Naive thymus-derived CD4-positive, alpha-beta T cell (primary cell): ENCODE measurements at regions not wholly inside any gene's neighbourhood (a gene's known extent, or its start where the extent isn't known, plus 50 kb on each side); places are given as distances from the start of the nearest gene placed in this dataset.

Experiments used
- ATAC-seq: fragments of 150-1000 bp; cut with Tn5 transposase; 2 replicates; pipeline ENCODE4 v1.10.0; 2021; ENCODE audit warnings: mild to moderate bottlenecking, moderate library complexity
- CTCF ChIA-PET: fragments of 350-600 bp; sonication (Branson Sonifier 250); formaldehyde crosslinking; loops from one replicate; lab custom pipeline; 2021; ENCODE audit warnings: antibody characterized with exemption; lab: Charles Lee
- POLR2A ChIA-PET: fragments of 350-600 bp; sonication (Branson Sonifier 250); formaldehyde crosslinking; loops from one replicate; lab custom pipeline; 2021; ENCODE audit warnings: antibody characterized with exemption, inconsistent platforms; lab: Charles Lee
- DNase-seq, 9 donors: peaks; one replicate each; pipeline versions ENCODE4 v3.0.0 to v3.0.0-alpha.2; 2020 to 2022; ENCODE audit warnings: mixed read lengths in 1 of 9
- H3K27ac ChIP-seq: one replicate; pipeline ENCODE4 v1.7.0; 2013; ENCODE audit warnings: mild to moderate bottlenecking, low read depth, low read length, moderate library complexity
- H3K27me3 ChIP-seq, 2 donors: one replicate each; pipeline ENCODE4 v1.7.0; 2013; ENCODE audit warnings: low read length in 2 of 2, mild to moderate bottlenecking in 2 of 2, moderate library complexity in 2 of 2; ENCODE audit not compliant: control insufficient read depth in 2 of 2, insufficient read depth in 2 of 2
- H3K36me3 ChIP-seq, 3 experiments: 1 replicate in 2 of 3; 2 replicates in 1 of 3; pipeline ENCODE4 v1.7.0; 2013; ENCODE audit warnings: low read length in 3 of 3, mild to moderate bottlenecking in 3 of 3, moderate library complexity in 1 of 3; ENCODE audit not compliant: insufficient read depth in 3 of 3, control insufficient read depth in 2 of 3
- H3K4me1 ChIP-seq, 2 donors: one replicate each; pipeline ENCODE4 v1.7.0; 2013; ENCODE audit warnings: low read length in 2 of 2, mild to moderate bottlenecking in 2 of 2, moderate library complexity in 1 of 2; ENCODE audit not compliant: control insufficient read depth in 2 of 2, insufficient read depth in 2 of 2
- H3K4me3 ChIP-seq: 2 replicates; pipeline ENCODE4 v1.7.0; 2013; ENCODE audit warnings: mild to moderate bottlenecking, low read length
- H3K9me3 ChIP-seq, 3 experiments: 1 replicate in 2 of 3; 2 replicates in 1 of 3; pipeline ENCODE4 v1.7.0; 2013; ENCODE audit warnings: low read length in 3 of 3; ENCODE audit not compliant: control insufficient read depth in 2 of 3
- H3K27ac Mint-ChIP-seq, 9 donors: one replicate each; pipeline ENCODE4 v1.8.0; 2020 to 2022; ENCODE audit warnings: mixed read lengths in 9 of 9, mild to moderate bottlenecking in 8 of 9, moderate library complexity in 5 of 9, inconsistent platforms in 2 of 9
- H3K27me3 Mint-ChIP-seq, 5 donors: one replicate each; pipeline ENCODE4 v1.8.0; 2021 to 2022; ENCODE audit warnings: mixed read lengths in 5 of 5, mild to moderate bottlenecking in 1 of 5
- H3K36me3 Mint-ChIP-seq, 5 donors: one replicate each; pipeline ENCODE4 v1.8.0; 2020 to 2022; ENCODE audit warnings: mixed read lengths in 5 of 5, mild to moderate bottlenecking in 3 of 5, inconsistent platforms in 1 of 5
- H3K4me1 Mint-ChIP-seq, 7 donors: one replicate each; pipeline ENCODE4 v1.8.0; 2020 to 2022; ENCODE audit warnings: mixed read lengths in 7 of 7, mild to moderate bottlenecking in 3 of 7, inconsistent platforms in 1 of 7
- H3K4me3 Mint-ChIP-seq, 10 donors: one replicate each; pipeline ENCODE4 v1.8.0; 2020 to 2022; ENCODE audit warnings: mild to moderate bottlenecking in 10 of 10, mixed read lengths in 10 of 10, moderate library complexity in 6 of 10, inconsistent platforms in 2 of 10
- H3K9me3 Mint-ChIP-seq, 11 donors: one replicate each; pipeline ENCODE4 v1.8.0; 2020 to 2022; ENCODE audit warnings: mixed read lengths in 11 of 11, mild to moderate bottlenecking in 4 of 11, inconsistent platforms in 1 of 11, moderate library complexity in 1 of 11
- intact Hi-C, 2 donors: fragments of 100-400 bp; cut with micrococcal nuclease; formaldehyde crosslinking; loops; one replicate each; pipeline ENCODE4 v1.15.1; 2023

- Histone ChIP-seq H3K27ac (no peak overlapping the region), H3K36me3 (no peaks in the 10 kb centered on the region), H3K4me1 (no peaks in the 10 kb centered on the region), H3K9me3 (no peaks in the 10 kb centered on the region), H3K4me3 (no peak overlapping the region), H3K27me3 (no peaks in the 10 kb centered on the region)
- H3K9me3 Mint-ChIP-seq = peaks cover 0 to 6% (median 0%) of the 10 kb centered on the region in 11 donors
- peak overlapping the region in 1 of 9 donors; percentile 28 for H3K27ac Mint-ChIP-seq
- ChIA-PET CTCF (no interaction called here), POLR2A (no interaction called here)
- ATAC-seq (no peak), DNase-seq (no peak)
- H3K4me1 Mint-ChIP-seq = peaks cover 0 to 7% (median 7%) of the 10 kb centered on the region in 7 donors
- H3K4me3 Mint-ChIP-seq = no peak overlapping the region
- no peaks in the 10 kb centered on the region for H3K36me3 Mint-ChIP-seq
- intact Hi-C loops = no loop called here
- H3K27me3 Mint-ChIP-seq = peaks cover 0 to 8% (median 0%) of the 10 kb centered on the region in 5 donors
Measured at GRCh38 chr4:15354371-15355297, 73.2 kb upstream of the C1QTNF7 start.

GRCh38 chr4:15361529-15361928 is 66.3 kb upstream of the C1QTNF7 start:
- POLR2A ChIA-PET = no interaction called here
- Mint-ChIP-seq H3K4me1 (peaks cover 0 to 4% (median under 1%) of the 10 kb centered on the region in 7 donors), H3K4me3 (no peak overlapping the region), H3K36me3 (no peaks in the 10 kb centered on the region), H3K27me3 (peaks cover 0 to 4% (median 0%) of the 10 kb centered on the region in 5 donors), H3K27ac (no peak overlapping the region), H3K9me3 (peaks cover 0 to 4% (median 2%) of the 10 kb centered on the region in 11 donors)
- no peak for DNase-seq
- Histone ChIP-seq H3K36me3 (no peaks in the 10 kb centered on the region), H3K27me3 (no peaks in the 10 kb centered on the region), H3K4me1 (no peaks in the 10 kb centered on the region), H3K4me3 (no peak overlapping the region), H3K9me3 (no peaks in the 10 kb centered on the region), H3K27ac (no peak overlapping the region)
- intact Hi-C loops = no loop called here
- no peak for ATAC-seq
- CTCF ChIA-PET = no interaction called here

DNA sequence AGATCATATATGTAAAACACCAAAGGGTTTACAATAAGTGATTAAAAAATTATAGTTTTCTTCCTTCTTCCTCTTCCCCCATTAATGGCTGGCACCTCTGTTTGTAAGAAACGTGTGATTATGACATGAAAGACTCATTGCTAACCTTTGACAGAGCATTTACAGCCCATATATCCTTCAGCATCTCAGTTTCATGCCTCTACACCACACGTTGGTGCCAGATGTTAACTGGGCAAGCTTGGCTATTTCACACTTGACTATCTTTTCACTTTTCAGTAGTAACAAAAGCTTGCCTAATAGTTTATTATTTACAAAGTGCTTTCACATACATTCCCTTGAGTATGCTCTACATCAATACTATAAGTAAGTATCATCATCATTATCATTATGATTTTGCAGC is 65.3 kb upstream of the C1QTNF7 start:
- CTCF ChIA-PET = no interaction called here

DNA sequence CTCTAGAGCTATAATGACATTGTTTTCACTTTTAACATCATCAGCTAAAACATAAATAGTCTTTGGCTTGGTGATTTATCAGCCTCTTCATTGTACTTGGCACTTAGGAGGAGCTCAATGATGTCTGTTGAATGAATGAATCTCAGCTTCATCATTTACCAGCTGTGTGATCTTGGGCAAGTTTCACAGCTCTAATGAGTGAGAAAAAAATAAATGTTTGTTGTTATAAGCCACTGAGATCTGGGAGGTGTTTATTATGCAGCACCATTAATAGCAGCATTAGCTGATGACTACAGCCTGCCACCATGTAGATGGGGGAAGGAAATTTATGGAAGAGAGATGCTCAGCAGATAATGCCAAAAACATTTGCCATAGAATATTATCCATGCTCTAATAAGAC is 63.6 kb upstream of the C1QTNF7 start:
- Mint-ChIP-seq H3K36me3 (no peaks in the 10 kb centered on the region), H3K4me1 (peaks cover 2 to 14% (median 7%) of the 10 kb centered on the region in 7 donors), H3K4me3 (no peak overlapping the region), H3K27ac (no peak overlapping the region), H3K27me3 (peaks cover 0 to 4% (median 0%) of the 10 kb centered on the region in 5 donors), H3K9me3 (peaks cover 0 to 2% (median 0%) of the 10 kb centered on the region in 11 donors)
- ChIA-PET POLR2A (no interaction called here), CTCF (interaction anchor here (0.7 kb wide), 1 partner anchor 14 kb away, joined by 3 read pairs; no protein-coding TSS in a partner anchor)
- Histone ChIP-seq H3K4me1 (no peaks in the 10 kb centered on the region), H3K27ac (no peak overlapping the region), H3K9me3 (no peaks in the 10 kb centered on the region), H3K36me3 (no peaks in the 10 kb centered on the region), H3K4me3 (no peak overlapping the region), H3K27me3 (no peaks in the 10 kb centered on the region)
- no peak for DNase-seq
- no peak for ATAC-seq
- intact Hi-C loops = no loop called here

More for the DNA sequence above, 65.3 kb upstream of the C1QTNF7 start:
- Histone ChIP-seq H3K27me3 (no peaks in the 10 kb centered on the region), H3K9me3 (no peaks in the 10 kb centered on the region), H3K27ac (no peak overlapping the region), H3K4me1 (no peaks in the 10 kb centered on the region), H3K4me3 (no peak overlapping the region), H3K36me3 (no peaks in the 10 kb centered on the region)
- H3K27me3 Mint-ChIP-seq = peaks cover 0 to 4% (median 0%) of the 10 kb centered on the region in 5 donors
- ATAC-seq = no peak
- H3K4me1 Mint-ChIP-seq = peaks cover 2 to 7% (median 5%) of the 10 kb centered on the region in 7 donors
- H3K36me3 Mint-ChIP-seq = no peaks in the 10 kb centered on the region
- H3K4me3 Mint-ChIP-seq = no peak overlapping the region
- peaks cover 0 to 4% (median 0%) of the 10 kb centered on the region in 11 donors for H3K9me3 Mint-ChIP-seq
- no peak overlapping the region for H3K27ac Mint-ChIP-seq
- intact Hi-C loops = no loop called here
- no peak for DNase-seq
- POLR2A ChIA-PET = no interaction called here

- H3K4me1 Mint-ChIP-seq = peaks cover 2 to 16% (median 7%) of the 10 kb centered on the region in 7 donors
- H3K4me3 Mint-ChIP-seq = no peak overlapping the region
- ChIA-PET CTCF (interaction anchor here (0.6 kb wide), 1 partner anchor 45 kb away, joined by 3 read pairs; no protein-coding TSS in a partner anchor), POLR2A (interaction anchor here (0.7 kb wide), 1 partner anchor 354 kb away, joined by 3 read pairs; no protein-coding TSS in a partner anchor)
- Histone ChIP-seq H3K4me1 (no peaks in the 10 kb centered on the region), H3K36me3 (no peaks in the 10 kb centered on the region), H3K9me3 (no peaks in the 10 kb centered on the region), H3K27me3 (no peaks in the 10 kb centered on the region), H3K27ac (no peak overlapping the region), H3K4me3 (no peak overlapping the region)
- intact Hi-C loops = no loop called here
- no peaks in the 10 kb centered on the region for H3K36me3 Mint-ChIP-seq
- DNase-seq (no peak), ATAC-seq (no peak)
- peaks cover 0 to 4% (median 0%) of the 10 kb centered on the region in 5 donors for H3K27me3 Mint-ChIP-seq
- peaks cover 0 to 2% (median 0%) of the 10 kb centered on the region in 11 donors for H3K9me3 Mint-ChIP-seq
- no peak overlapping the region for H3K27ac Mint-ChIP-seq
Measured at GRCh38 chr4:15365641-15366040, 62.2 kb upstream of the C1QTNF7 start.

DNA sequence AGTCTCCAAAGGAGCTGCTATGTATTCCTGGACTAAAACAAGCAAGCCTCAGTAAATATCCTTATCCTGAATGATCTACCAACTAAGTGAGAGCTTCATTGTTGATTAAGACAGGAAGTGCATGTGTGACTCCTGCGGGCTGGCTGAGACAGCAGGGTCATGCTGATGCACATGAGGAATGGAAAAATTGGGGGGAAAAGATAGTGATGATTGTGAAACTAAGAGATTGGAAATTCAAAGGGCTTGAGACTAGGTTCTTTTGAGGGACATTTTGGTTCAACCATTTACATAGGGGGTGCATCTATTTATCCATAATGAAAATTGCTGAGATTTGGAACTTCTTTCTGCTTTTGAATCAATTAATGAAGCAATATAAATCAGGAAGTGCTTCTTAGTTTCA is 61.1 kb upstream of the C1QTNF7 start:
- Mint-ChIP-seq H3K27ac (peak overlapping the region in 2 of 9 donors; percentile 2 to 14), H3K4me3 (no peak overlapping the region), H3K36me3 (no peaks in the 10 kb centered on the region), H3K9me3 (peaks cover 0 to 2% (median 0%) of the 10 kb centered on the region in 11 donors), H3K4me1 (peaks cover 2 to 16% (median 7%) of the 10 kb centered on the region in 7 donors), H3K27me3 (peaks cover 0 to 6% (median 0%) of the 10 kb centered on the region in 5 donors)
- intact Hi-C loops = no loop called here
- ChIA-PET POLR2A (no interaction called here), CTCF (interaction anchor here (0.6 kb wide), 1 partner anchor 90 kb away, joined by 3 read pairs; no protein-coding TSS in a partner anchor)
- DNase-seq = no peak
- Histone ChIP-seq H3K4me3 (no peak overlapping the region), H3K36me3 (no peaks in the 10 kb centered on the region), H3K27me3 (no peaks in the 10 kb centered on the region), H3K9me3 (no peaks in the 10 kb centered on the region), H3K4me1 (no peaks in the 10 kb centered on the region), H3K27ac (no peak overlapping the region)
- ATAC-seq = no peak
